ENCODE measurements at regions not wholly inside any gene's neighbourhood (a gene's known extent, or its start where the extent isn't known, plus 50 kb on each side); places are given as distances from the start of the nearest gene placed in this dataset.

DNA sequence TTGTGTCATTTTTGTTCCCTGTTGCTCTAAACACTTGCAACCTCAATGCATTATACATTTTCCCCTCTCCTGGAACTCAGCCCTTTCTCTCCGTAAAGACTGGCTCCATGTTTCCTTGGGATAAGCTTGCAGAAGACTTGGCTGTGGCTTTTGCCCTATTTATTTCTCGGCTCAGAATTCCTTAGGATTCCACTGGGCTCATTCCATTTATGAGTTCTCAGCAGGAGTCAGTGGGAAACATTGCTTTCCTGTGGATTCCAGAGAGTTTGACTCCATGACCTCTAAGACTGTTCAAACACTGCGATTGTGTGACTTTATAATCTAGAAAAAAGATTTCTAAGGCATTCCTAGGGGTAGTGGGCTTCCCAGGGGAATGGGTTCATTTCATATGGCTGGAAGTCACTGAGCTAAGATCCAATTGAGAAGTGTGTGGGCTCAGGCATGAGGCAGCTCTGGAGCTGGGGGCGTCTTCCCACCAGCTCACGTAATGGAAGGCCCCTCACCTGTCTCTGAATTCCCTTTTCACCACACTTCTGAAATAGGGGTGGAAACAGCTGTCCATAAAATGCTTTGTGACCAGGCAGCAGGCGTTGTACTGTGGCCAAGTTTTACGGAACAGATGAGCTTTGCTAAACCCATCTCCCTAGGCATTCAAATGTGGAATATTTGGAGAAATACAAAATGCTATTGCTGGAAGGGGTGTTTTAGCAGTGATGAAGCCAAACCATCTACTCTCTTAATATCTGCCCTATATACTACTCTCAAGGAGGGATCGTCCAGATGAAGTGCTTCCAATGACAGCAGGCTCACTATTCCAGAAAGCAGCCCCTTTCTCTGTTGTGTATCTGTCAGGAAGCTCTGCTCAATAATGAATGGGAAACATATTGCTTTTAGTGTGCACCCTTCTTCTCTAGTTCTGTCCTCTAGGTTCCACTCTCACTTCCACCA, 91.8 kb upstream of the BCL6 start:
- H4K20me1 ChIP-seq (ENCODE audit: control insufficient read depth, insufficient read depth, low read depth, low read length) = no peaks in the 10 kb centered on the region
- H3K4me3 ChIP-seq (ENCODE audit: low read length) = no peak overlapping the region
- no peaks in the 10 kb centered on the region for H3K36me3 ChIP-seq (ENCODE audit: control insufficient read depth, low read length)
- H3K27ac ChIP-seq (ENCODE audit: low read depth, low read length) = no peak overlapping the region
- H3K4me2 ChIP-seq (ENCODE audit: low read length) = no peak overlapping the region
- H3K27me3 ChIP-seq (ENCODE audit: control insufficient read depth, low read length) = no peaks in the 10 kb centered on the region
- no peaks in the 10 kb centered on the region for H3F3A ChIP-seq (ENCODE audit: control insufficient read depth, insufficient read depth)
- H3K79me2 ChIP-seq (ENCODE audit: control insufficient read depth, low read length) = no peaks in the 10 kb centered on the region
- H3K9me3 ChIP-seq (ENCODE audit: control insufficient read depth, insufficient read depth, low read length) = no peaks in the 10 kb centered on the region
- TF ChIP-seq, protein P1, sequence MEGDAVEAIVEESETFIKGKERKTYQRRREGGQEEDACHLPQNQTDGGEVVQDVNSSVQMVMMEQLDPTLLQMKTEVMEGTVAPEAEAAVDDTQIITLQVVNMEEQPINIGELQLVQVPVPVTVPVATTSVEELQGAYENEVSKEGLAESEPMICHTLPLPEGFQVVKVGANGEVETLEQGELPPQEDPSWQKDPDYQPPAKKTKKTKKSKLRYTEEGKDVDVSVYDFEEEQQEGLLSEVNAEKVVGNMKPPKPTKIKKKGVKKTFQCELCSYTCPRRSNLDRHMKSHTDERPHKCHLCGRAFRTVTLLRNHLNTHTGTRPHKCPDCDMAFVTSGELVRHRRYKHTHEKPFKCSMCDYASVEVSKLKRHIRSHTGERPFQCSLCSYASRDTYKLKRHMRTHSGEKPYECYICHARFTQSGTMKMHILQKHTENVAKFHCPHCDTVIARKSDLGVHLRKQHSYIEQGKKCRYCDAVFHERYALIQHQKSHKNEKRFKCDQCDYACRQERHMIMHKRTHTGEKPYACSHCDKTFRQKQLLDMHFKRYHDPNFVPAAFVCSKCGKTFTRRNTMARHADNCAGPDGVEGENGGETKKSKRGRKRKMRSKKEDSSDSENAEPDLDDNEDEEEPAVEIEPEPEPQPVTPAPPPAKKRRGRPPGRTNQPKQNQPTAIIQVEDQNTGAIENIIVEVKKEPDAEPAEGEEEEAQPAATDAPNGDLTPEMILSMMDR (IDR thresholded peaks at IDR 0.05; ENCODE audit: low read depth, low read length, poor library complexity, severe bottlenecking) = no peak
- no peak for TF ChIP-seq EZH2phosphoT487 (IDR thresholded peaks at IDR 0.05; ENCODE audit: borderline replicate concordance, low read length)
- no peaks in the 10 kb centered on the region for H3K9me2 ChIP-seq (replicated peaks; ENCODE audit: control insufficient read depth, low read length)
- peaks cover 6% of the 10 kb centered on the region; the same call in 1 of the 2 replicates for H3K4me1 ChIP-seq (ENCODE audit: control insufficient read depth, low read length)

GRCh38 chr3:187838016-187838540, 92.8 kb upstream of the BCL6 start:
- no peaks in the 10 kb centered on the region for H3K36me3 ChIP-seq (ENCODE audit: control insufficient read depth, low read length)
- H4K20me1 ChIP-seq (ENCODE audit: control insufficient read depth, insufficient read depth, low read depth, low read length) = no peaks in the 10 kb centered on the region
- no peaks in the 10 kb centered on the region for H3K4me1 ChIP-seq (ENCODE audit: control insufficient read depth, low read length)
- no peak for TF ChIP-seq EZH2phosphoT487 (IDR thresholded peaks at IDR 0.05; ENCODE audit: borderline replicate concordance, low read length)
- TF ChIP-seq, protein P1 (IDR thresholded peaks at IDR 0.05; ENCODE audit: low read depth, low read length, poor library complexity, severe bottlenecking) = no peak
- H3K9me3 ChIP-seq (ENCODE audit: control insufficient read depth, insufficient read depth, low read length) = no peaks in the 10 kb centered on the region
- H3K4me2 ChIP-seq (ENCODE audit: low read length) = no peak overlapping the region
- H3K27me3 ChIP-seq (ENCODE audit: control insufficient read depth, low read length) = no peaks in the 10 kb centered on the region
- no peak overlapping the region for H3K27ac ChIP-seq (ENCODE audit: low read depth, low read length)
- H3K4me3 ChIP-seq (ENCODE audit: low read length) = no peak overlapping the region
- H3K9me2 ChIP-seq (replicated peaks; ENCODE audit: control insufficient read depth, low read length) = no peaks in the 10 kb centered on the region
- H3F3A ChIP-seq (ENCODE audit: control insufficient read depth, insufficient read depth) = no peaks in the 10 kb centered on the region
- no peaks in the 10 kb centered on the region for H3K79me2 ChIP-seq (ENCODE audit: control insufficient read depth, low read length)

DNA sequence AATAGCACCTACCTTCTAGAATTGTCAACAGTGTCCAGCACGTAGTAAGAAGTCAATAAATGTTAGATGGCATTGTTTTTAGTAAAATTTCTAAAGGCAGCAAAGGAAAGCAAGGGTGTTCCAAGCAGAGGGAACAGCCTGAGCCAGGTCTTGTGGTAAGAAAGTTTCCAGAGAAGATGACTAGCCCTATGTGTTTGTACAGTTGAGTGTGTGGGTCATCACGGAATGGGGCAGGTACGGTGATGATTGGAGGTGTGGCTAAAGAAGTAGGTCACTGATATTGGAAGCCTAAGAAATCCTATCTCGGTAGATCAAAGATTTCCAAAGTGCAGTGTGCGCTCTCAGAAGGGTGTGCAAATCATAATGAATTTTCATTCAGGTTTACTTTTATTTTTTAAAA, 94.2 kb upstream of the BCL6 start:
- TF ChIP-seq EZH2phosphoT487 (IDR thresholded peaks at IDR 0.05; ENCODE audit: borderline replicate concordance, low read length) = no peak
- TF ChIP-seq, protein P1 (IDR thresholded peaks at IDR 0.05; ENCODE audit: low read depth, low read length, poor library complexity, severe bottlenecking) = no peak
- Histone ChIP-seq H3K9me2 (replicated peaks; ENCODE audit: control insufficient read depth, low read length) (no peaks in the 10 kb centered on the region), H3K27ac (ENCODE audit: low read depth, low read length) (no peak overlapping the region)

More for the DNA sequence above, 94.2 kb upstream of the BCL6 start:
- no peaks in the 10 kb centered on the region for H3K4me1 ChIP-seq (ENCODE audit: control insufficient read depth, low read length)
- no peaks in the 10 kb centered on the region for H3F3A ChIP-seq (ENCODE audit: control insufficient read depth, insufficient read depth)
- no peaks in the 10 kb centered on the region for H3K9me3 ChIP-seq (ENCODE audit: control insufficient read depth, insufficient read depth, low read length)
- no peak overlapping the region for H3K4me3 ChIP-seq (ENCODE audit: low read length)
- no peaks in the 10 kb centered on the region for H3K79me2 ChIP-seq (ENCODE audit: control insufficient read depth, low read length)
- H4K20me1 ChIP-seq (ENCODE audit: control insufficient read depth, insufficient read depth, low read depth, low read length) = no peaks in the 10 kb centered on the region
- no peaks in the 10 kb centered on the region for H3K27me3 ChIP-seq (ENCODE audit: control insufficient read depth, low read length)
- H3K4me2 ChIP-seq (ENCODE audit: low read length) = no peak overlapping the region
- H3K36me3 ChIP-seq (ENCODE audit: control insufficient read depth, low read length) = no peaks in the 10 kb centered on the region
